ENCODE measurements at regions not wholly inside any gene's neighbourhood (a gene's known extent, or its start where the extent isn't known, plus 50 kb on each side); places are given as distances from the start of the nearest gene placed in this dataset.

DNA sequence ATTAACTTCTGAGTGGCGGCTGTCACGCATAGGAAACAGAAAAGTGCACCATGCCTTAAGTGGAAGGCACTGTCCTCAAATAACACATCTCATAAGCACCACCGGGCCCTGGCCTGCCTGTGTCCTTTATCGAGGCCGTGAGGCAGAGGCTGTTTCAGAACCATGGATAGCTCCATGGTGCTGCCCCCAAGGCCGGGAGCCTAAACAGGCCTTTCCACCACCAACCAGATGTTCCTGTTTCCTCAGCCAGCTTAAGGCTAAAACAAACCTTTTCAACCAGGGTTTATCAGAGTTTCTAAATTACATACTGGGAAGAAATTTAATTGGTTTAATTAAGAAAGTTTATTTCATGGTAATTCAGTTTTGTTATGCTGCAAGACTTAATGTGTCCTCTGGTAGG lies 114.4 kb downstream of the DMRTA2 start:
- 12% methylated on average over 6 of the region's 6 CpGs for WGBS
- Histone ChIP-seq H3K4me3 (no peak overlapping the region), H3K27me3 (no peaks in the 10 kb centered on the region), H3K9me3 (no peaks in the 10 kb centered on the region), H3K4me1 (no peaks in the 10 kb centered on the region), H3K36me3 (no peaks in the 10 kb centered on the region), H3K27ac (no peak overlapping the region)
- TF ChIP-seq POLR2AphosphoS5 (IDR thresholded peaks at IDR 0.05) = no peak
- no peak for DNase-seq (ENCODE audit: low spot score in 2 of 2)

DNA sequence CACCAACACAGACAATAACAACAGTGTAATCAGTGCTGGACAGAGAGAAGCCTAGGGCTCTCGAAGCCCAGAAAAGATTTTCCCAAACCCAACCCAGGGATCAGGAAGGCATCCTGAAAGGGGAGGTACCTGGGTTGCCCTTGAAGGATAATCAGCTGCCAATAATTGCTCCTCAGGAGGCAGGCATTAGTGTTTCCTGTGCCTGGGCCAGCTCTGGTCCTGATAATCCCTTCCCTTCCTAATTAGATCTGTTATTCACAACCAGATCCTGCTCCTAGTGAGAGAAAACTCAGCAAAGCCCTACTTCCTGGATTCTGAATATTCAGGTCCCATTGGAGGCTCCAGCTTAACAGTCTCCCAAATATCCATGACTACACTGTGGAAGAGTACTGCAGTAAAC lies 117.4 kb downstream of the DMRTA2 start:
- no peaks in the 10 kb centered on the region for H3K27me3 ChIP-seq
- whole genome bisulfite sequencing = 50% methylated on average over 1 of the region's 1 CpG
- no peaks in the 10 kb centered on the region for H3K36me3 ChIP-seq
- H3K4me3 ChIP-seq = no peak overlapping the region
- TF ChIP-seq POLR2AphosphoS5 (IDR thresholded peaks at IDR 0.05) (no peak), POLR2A (IDR thresholded peaks at IDR 0.05) (no peak), EP300 (IDR thresholded peaks at IDR 0.05) (no peak)
- no peak for DNase-seq (ENCODE audit: low spot score in 2 of 2)
- no peak overlapping the region for H3K27ac ChIP-seq
- H3K9me3 ChIP-seq = no peaks in the 10 kb centered on the region
- no peaks in the 10 kb centered on the region for H3K4me1 ChIP-seq

DNA sequence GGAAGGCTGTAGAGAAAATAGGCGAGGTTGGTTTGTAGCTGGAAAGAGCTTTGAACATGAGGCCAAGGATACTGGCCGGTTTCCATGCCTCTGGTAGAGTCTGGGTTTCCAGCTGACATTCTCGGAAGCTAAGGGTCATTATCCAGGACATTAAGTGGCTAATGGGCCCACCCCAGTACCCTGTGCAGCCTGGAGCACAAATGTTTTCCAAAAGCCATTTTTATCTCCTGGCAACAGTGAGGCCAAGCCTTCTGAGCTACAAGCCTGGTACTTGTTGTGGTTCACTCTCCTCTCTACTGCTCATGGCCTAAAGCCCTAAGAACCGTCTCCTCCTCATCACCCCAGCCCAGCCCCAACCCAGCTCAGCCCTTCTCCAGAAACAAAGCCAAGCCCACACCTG lies 122.9 kb downstream of the DMRTA2 start:
- no peak for DNase-seq (ENCODE audit: low spot score in 2 of 2)
- WGBS = 39% methylated on average over 4 of the region's 4 CpGs
- Histone ChIP-seq H3K27ac (no peak overlapping the region), H3K4me3 (no peak overlapping the region), H3K9me3 (no peaks in the 10 kb centered on the region), H3K27me3 (no peaks in the 10 kb centered on the region), H3K36me3 (no peaks in the 10 kb centered on the region), H3K4me1 (no peaks in the 10 kb centered on the region)
- TF ChIP-seq POLR2AphosphoS5 (IDR thresholded peaks at IDR 0.05) (no peak), POLR2A (IDR thresholded peaks at IDR 0.05) (no peak), EP300 (IDR thresholded peaks at IDR 0.05) (no peak)

- H3K27me3 ChIP-seq = no peaks in the 10 kb centered on the region
- no peaks in the 10 kb centered on the region for H3K9me3 ChIP-seq
- TF ChIP-seq POLR2A (IDR thresholded peaks at IDR 0.05) (no peak), EP300 (IDR thresholded peaks at IDR 0.05) (no peak), CTCF (IDR thresholded peaks at IDR 0.05) (no peak), POLR2AphosphoS5 (IDR thresholded peaks at IDR 0.05) (no peak)
- WGBS = 91% methylated on average over 5 of the region's 5 CpGs
- DNase-seq (ENCODE audit: low spot score in 2 of 2) = no peak
- H3K36me3 ChIP-seq = no peaks in the 10 kb centered on the region
- no peak overlapping the region for H3K4me3 ChIP-seq
- H3K4me1 ChIP-seq = no peaks in the 10 kb centered on the region
- no peak overlapping the region for H3K27ac ChIP-seq
Observed at GRCh38 chr1:50295566-50295965, 127.7 kb downstream of the DMRTA2 start.

GRCh38 chr1:50292276-50292675 lies 131.0 kb downstream of the DMRTA2 start:
- Histone ChIP-seq H3K36me3 (no peaks in the 10 kb centered on the region), H3K4me3 (no peak overlapping the region)
- 75% methylated on average over 9 of the region's 9 CpGs for WGBS

DNA sequence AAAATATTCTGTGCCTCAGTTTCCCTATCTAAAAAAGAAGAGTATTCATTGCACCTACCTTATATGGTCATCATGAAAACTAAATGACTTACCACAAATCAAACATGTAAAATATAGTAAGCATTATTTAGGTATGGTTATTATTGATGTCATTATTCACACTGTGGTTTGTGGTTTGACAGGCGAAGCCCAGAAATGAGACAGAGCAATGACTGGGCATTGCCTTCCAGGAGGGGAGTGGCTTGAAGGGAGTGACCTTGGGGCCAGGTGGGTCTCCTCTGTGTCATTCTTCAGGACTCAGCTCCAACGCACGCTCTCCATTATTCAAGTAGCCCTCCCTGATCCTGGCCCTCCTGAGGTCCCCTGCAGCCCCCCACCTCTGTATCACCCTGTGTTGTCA lies 133.7 kb downstream of the DMRTA2 start:
- TF ChIP-seq CTCF (IDR thresholded peaks at IDR 0.05) (no peak), POLR2A (IDR thresholded peaks at IDR 0.05) (no peak), POLR2AphosphoS5 (IDR thresholded peaks at IDR 0.05) (no peak), EP300 (IDR thresholded peaks at IDR 0.05) (no peak)
- no peaks in the 10 kb centered on the region for H3K4me1 ChIP-seq
- H3K4me3 ChIP-seq = no peak overlapping the region
- no peak overlapping the region for H3K27ac ChIP-seq
- H3K9me3 ChIP-seq = no peaks in the 10 kb centered on the region
- DNase-seq (ENCODE audit: low spot score in 2 of 2) = no peak
- H3K36me3 ChIP-seq = no peaks in the 10 kb centered on the region
- 84% methylated on average over 3 of the region's 3 CpGs for WGBS
- peaks cover 8% of the 10 kb centered on the region for H3K27me3 ChIP-seq

More at GRCh38 chr1:50292276-50292675, 131.0 kb downstream of the DMRTA2 start:
- no peak for DNase-seq (ENCODE audit: low spot score in 2 of 2)
- TF ChIP-seq CTCF (IDR thresholded peaks at IDR 0.05) (no peak), POLR2A (IDR thresholded peaks at IDR 0.05) (no peak), POLR2AphosphoS5 (IDR thresholded peaks at IDR 0.05) (no peak), EP300 (IDR thresholded peaks at IDR 0.05) (no peak)
- no peaks in the 10 kb centered on the region for H3K4me1 ChIP-seq
- no peaks in the 10 kb centered on the region for H3K9me3 ChIP-seq
- H3K27ac ChIP-seq = no peak overlapping the region
- peaks cover 8% of the 10 kb centered on the region for H3K27me3 ChIP-seq

DNA sequence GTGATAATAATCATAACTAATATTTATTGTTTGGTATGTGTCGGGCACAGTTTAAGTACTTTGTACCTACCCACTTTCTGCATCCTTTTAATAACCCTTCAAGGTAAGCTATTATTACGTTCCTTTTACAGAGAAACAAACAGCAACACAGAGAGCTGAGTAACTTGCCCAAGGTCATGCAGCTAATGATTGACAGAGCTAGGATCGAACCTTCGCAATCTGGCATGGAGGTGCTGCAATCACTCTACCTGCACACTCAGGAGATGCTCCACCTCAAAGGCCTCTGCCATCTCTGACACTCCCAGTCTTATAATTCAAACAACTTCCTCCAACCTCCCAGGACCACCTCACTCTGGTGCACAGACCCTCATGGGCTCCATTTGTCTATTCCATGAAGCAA lies 137.2 kb downstream of the DMRTA2 start:
- no peaks in the 10 kb centered on the region for H3K36me3 ChIP-seq
- TF ChIP-seq POLR2A (IDR thresholded peaks at IDR 0.05) (no peak), EP300 (IDR thresholded peaks at IDR 0.05) (no peak), POLR2AphosphoS5 (IDR thresholded peaks at IDR 0.05) (no peak), CTCF (IDR thresholded peaks at IDR 0.05) (no peak)
- H3K4me3 ChIP-seq = no peak overlapping the region
- H3K27me3 ChIP-seq = peaks cover 14% of the 10 kb centered on the region
- H3K9me3 ChIP-seq = no peaks in the 10 kb centered on the region
- no peaks in the 10 kb centered on the region for H3K4me1 ChIP-seq
- 83% methylated on average over 4 of the region's 4 CpGs for WGBS
- H3K27ac ChIP-seq = no peak overlapping the region
- DNase-seq (ENCODE audit: low spot score in 2 of 2) = no peak

Data from suprapubic skin (tissue), 4 donors.